Smooth muscle cell (in vitro differentiated cells): ENCODE measurements at regions not wholly inside any gene's neighbourhood (a gene's known extent, or its start where the extent isn't known, plus 50 kb on each side); places are given as distances from the start of the nearest gene placed in this dataset.

Experiments used
- DNase-seq: peaks from one replicate; lab custom pipeline; 2025; ENCODE audit not compliant: unreplicated experiment; lab: John Stamatoyannopoulos, UW
- H2AFZ ChIP-seq: fragments of 200-600 bp; sonication (generic); 2 replicates; pipeline ENCODE4 v1.6.0; 2016; ENCODE audit warnings: antibody characterized with exemption, low read depth, mild to moderate bottlenecking
- H3F3A ChIP-seq: fragments of 200-600 bp; sonication (generic); 2 replicates; pipeline ENCODE4 v1.6.0; 2017; ENCODE audit warnings: antibody characterized with exemption, low read depth
- H3K27ac ChIP-seq: fragments of 200-600 bp; sonication (generic); 2 replicates; pipeline ENCODE4 v1.5.1; 2016; ENCODE audit warnings: low read depth, mild to moderate bottlenecking
- H3K27me3 ChIP-seq: fragments of 200-600 bp; sonication (generic); 2 replicates; pipeline ENCODE4 v1.6.1; 2016; ENCODE audit warnings: low read depth, mild to moderate bottlenecking
- H3K36me3 ChIP-seq: fragments of 200-600 bp; sonication (generic); 2 replicates; pipeline ENCODE4 v1.5.1; 2016; ENCODE audit warnings: low read depth
- H3K4me1 ChIP-seq: fragments of 200-600 bp; sonication (generic); 2 replicates; pipeline ENCODE4 v1.5.1; 2016; ENCODE audit warnings: low read depth
- H3K4me2 ChIP-seq: fragments of 200-600 bp; sonication (generic); 2 replicates; pipeline ENCODE4 v1.6.0; 2016; ENCODE audit warnings: mild to moderate bottlenecking
- H3K4me3 ChIP-seq: fragments of 200-600 bp; sonication (generic); 2 replicates; pipeline ENCODE4 v1.5.1; 2016; ENCODE audit warnings: mild to moderate bottlenecking
- H3K79me2 ChIP-seq: fragments of 200-600 bp; sonication (generic); 2 replicates; pipeline ENCODE4 v1.6.0; 2016; ENCODE audit warnings: low read depth, mild to moderate bottlenecking
- H3K9ac ChIP-seq: fragments of 200-600 bp; sonication (generic); 2 replicates; pipeline ENCODE4 v1.6.0; 2016; ENCODE audit warnings: low read depth
- H3K9me3 ChIP-seq: fragments of 200-600 bp; sonication (generic); replicated peaks from 2 replicates; pipeline ENCODE4 v1.5.1; 2016; ENCODE audit warnings: low read depth
- H4K20me1 ChIP-seq: fragments of 200-600 bp; sonication (generic); 2 replicates; pipeline ENCODE4 v1.6.0; 2016; ENCODE audit warnings: low read depth
- WGBS: methylation state at CpG from one replicate; pipeline ENCODE4 v1.1.7; 2016; ENCODE audit warnings: low lambda C conversion rate; 5-methylcytosine and 5-hydroxymethylcytosine counted together
- TF ChIP-seq, protein P1 (sequence below): fragments of 200-600 bp; sonication (generic); IDR thresholded peaks from 2 replicates; pipeline ENCODE4 v1.5.1; 2017; ENCODE audit warnings: borderline replicate concordance, mild to moderate bottlenecking, antibody characterized with exemption; ENCODE audit not compliant: insufficient read depth, poor library complexity, severe bottlenecking

DNA sequence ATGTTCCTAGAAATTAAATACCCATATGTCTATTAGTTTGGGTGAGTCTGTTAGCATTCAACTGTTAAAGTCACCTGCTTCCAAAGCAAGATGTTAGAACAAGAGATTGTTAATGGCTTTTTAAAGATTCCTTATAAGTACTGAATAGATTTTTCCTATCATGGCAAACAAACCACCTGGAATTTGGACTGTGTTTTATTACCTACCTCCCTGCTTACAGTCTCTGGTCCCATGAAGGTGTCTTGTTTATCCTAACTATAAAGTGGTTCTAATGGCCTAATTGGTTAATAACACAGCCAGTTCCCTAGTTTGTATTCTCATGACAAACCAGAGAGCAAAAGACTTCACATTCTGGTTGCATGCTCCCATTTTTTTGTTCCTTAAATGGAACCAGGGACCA, 149.5 kb downstream of the PPP1R2C start:
- Histone ChIP-seq H2AFZ (no peak overlapping the region), H3K4me3 (no peak overlapping the region), H3K4me1 (no peaks in the 10 kb centered on the region), H3K36me3 (no peaks in the 10 kb centered on the region), H3F3A (no peaks in the 10 kb centered on the region), H3K27ac (no peak overlapping the region), H4K20me1 (no peaks in the 10 kb centered on the region), H3K9ac (no peak overlapping the region), H3K27me3 (no peaks in the 10 kb centered on the region), H3K9me3 (no peaks in the 10 kb centered on the region), H3K4me2 (no peak overlapping the region), H3K79me2 (no peaks in the 10 kb centered on the region)
- no peak for DNase-seq
- TF ChIP-seq, protein P1, sequence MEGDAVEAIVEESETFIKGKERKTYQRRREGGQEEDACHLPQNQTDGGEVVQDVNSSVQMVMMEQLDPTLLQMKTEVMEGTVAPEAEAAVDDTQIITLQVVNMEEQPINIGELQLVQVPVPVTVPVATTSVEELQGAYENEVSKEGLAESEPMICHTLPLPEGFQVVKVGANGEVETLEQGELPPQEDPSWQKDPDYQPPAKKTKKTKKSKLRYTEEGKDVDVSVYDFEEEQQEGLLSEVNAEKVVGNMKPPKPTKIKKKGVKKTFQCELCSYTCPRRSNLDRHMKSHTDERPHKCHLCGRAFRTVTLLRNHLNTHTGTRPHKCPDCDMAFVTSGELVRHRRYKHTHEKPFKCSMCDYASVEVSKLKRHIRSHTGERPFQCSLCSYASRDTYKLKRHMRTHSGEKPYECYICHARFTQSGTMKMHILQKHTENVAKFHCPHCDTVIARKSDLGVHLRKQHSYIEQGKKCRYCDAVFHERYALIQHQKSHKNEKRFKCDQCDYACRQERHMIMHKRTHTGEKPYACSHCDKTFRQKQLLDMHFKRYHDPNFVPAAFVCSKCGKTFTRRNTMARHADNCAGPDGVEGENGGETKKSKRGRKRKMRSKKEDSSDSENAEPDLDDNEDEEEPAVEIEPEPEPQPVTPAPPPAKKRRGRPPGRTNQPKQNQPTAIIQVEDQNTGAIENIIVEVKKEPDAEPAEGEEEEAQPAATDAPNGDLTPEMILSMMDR, result no peak

DNA sequence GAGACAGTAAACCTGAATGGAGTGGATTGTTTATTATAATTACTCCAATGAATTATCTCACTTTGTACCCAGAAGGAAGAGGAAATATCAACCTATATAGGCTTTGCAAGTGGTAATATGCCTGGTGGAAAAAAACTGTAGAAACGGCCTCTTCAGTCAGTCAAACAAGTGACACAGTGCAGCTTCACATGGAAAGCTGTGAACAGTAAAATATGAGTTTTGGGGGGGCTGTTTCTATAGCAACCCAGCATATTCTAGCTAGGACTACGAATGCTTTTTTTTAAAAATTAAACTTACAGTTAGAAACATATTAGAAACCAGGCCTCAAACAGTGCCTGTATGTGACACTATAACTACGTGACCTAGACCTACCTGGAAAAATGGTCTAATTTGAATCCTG, 150.1 kb downstream of the PPP1R2C start:
- Histone ChIP-seq H3K27ac (no peak overlapping the region), H3K9ac (no peak overlapping the region), H3K79me2 (no peaks in the 10 kb centered on the region), H3K36me3 (no peaks in the 10 kb centered on the region), H2AFZ (no peak overlapping the region), H3K27me3 (no peaks in the 10 kb centered on the region), H3K4me2 (no peak overlapping the region), H3K4me1 (no peaks in the 10 kb centered on the region), H4K20me1 (no peaks in the 10 kb centered on the region), H3K9me3 (no peaks in the 10 kb centered on the region), H3F3A (no peaks in the 10 kb centered on the region), H3K4me3 (no peak overlapping the region)
- DNase-seq, result no peak
- 85% methylated on average over 3 of the region's 3 CpGs for WGBS
- TF ChIP-seq, protein P1, result no peak

DNA sequence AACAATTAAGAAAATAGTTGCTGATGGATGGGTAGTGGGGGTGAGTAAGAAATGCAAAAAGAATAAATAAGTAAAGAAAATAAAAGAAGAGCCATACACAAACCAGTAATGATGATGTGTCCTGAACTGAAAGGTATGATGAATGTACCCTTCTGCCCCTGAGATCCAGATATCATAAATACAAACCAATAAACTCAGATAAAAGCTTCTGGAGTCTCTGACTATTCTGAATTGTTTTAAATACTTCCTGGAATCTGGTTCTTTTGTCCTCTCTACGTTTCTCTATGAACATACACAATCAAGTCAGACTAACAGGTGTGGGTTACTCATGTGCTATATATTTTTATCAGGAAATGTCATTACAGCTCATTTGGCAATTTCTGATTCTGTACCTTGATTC, 153.4 kb downstream of the PPP1R2C start:
- 89% methylated on average over 1 of the region's 1 CpG for whole genome bisulfite sequencing

DNA sequence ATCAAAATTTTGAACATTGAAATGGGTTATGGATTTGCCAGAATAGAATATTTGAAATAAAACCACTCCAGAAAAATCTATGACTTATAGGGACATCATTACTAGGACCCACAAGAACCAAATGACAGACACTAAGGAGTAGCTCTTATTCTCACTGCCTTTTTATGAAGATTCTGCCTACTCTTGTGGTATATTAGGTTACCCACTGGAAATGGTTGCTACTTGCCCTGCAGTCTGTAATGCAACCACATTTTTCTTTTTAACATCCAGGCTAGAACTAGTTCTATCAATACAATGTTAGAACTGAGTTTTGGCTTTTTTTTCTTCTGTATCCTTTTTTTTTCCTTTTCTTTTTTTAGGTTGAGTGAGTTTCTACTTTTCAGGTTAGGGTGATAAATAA, 158.9 kb downstream of the PPP1R2C start:
- Histone ChIP-seq H3K9ac (no peak overlapping the region), H3K4me2 (no peak overlapping the region), H3K4me1 (no peaks in the 10 kb centered on the region), H2AFZ (no peak overlapping the region), H3K4me3 (no peak overlapping the region), H3F3A (no peaks in the 10 kb centered on the region), H3K9me3 (no peaks in the 10 kb centered on the region), H3K36me3 (no peaks in the 10 kb centered on the region), H3K27me3 (no peaks in the 10 kb centered on the region), H3K27ac (no peak overlapping the region), H3K79me2 (no peaks in the 10 kb centered on the region), H4K20me1 (no peaks in the 10 kb centered on the region)
- DNase-seq, result no peak
- TF ChIP-seq, protein P1, result no peak

More for the DNA sequence above, 153.4 kb downstream of the PPP1R2C start:
- Histone ChIP-seq H3K4me2 (no peak overlapping the region), H4K20me1 (no peaks in the 10 kb centered on the region), H3K4me3 (no peak overlapping the region), H3K27me3 (no peaks in the 10 kb centered on the region), H3K9me3 (no peaks in the 10 kb centered on the region), H2AFZ (no peak overlapping the region), H3K27ac (no peak overlapping the region), H3K36me3 (no peaks in the 10 kb centered on the region), H3K4me1 (no peaks in the 10 kb centered on the region), H3K9ac (no peak overlapping the region), H3K79me2 (no peaks in the 10 kb centered on the region), H3F3A (no peaks in the 10 kb centered on the region)
- no peak for DNase-seq
- TF ChIP-seq, protein P1, result no peak
